Colon (tissue), 2 donors: ENCODE measurements at regions not wholly inside any gene's neighbourhood (a gene's known extent, or its start where the extent isn't known, plus 50 kb on each side); places are given as distances from the start of the nearest gene placed in this dataset.

ENCODE experiments used
- FAIRE-seq: peaks from 2 replicates; lab custom pipeline; 2012; peaks lifted over from hg19 to GRCh38; lab: Jason Lieb, UNC
- donor health status: control.
- donor health status: control.

GRCh38 chr3:99199021-99199420 is 297.5 kb upstream of the DCBLD2 start:
- no peak for FAIRE-seq

- FAIRE-seq = no peak
Observed at GRCh38 chr3:99191186-99191585, 289.7 kb upstream of the DCBLD2 start.

- FAIRE-seq = no peak
Observed at GRCh38 chr3:99188936-99189335, 287.4 kb upstream of the DCBLD2 start.

GRCh38 chr3:99186016-99186415 is 284.5 kb upstream of the DCBLD2 start:
- no peak for FAIRE-seq

GRCh38 chr3:99176169-99176964 is 274.9 kb upstream of the DCBLD2 start:
- no peak for FAIRE-seq

GRCh38 chr3:99175276-99175812 is 273.8 kb upstream of the DCBLD2 start:
- FAIRE-seq = no peak

GRCh38 chr3:99172736-99173657 is 271.5 kb upstream of the DCBLD2 start:
- no peak for FAIRE-seq

GRCh38 chr3:99171800-99172199 is 270.3 kb upstream of the DCBLD2 start:
- no peak for FAIRE-seq

- no peak for FAIRE-seq
Observed at GRCh38 chr3:99170867-99171517, 269.5 kb upstream of the DCBLD2 start.

- FAIRE-seq = no peak
Observed at GRCh38 chr3:99167071-99167470, 265.6 kb upstream of the DCBLD2 start.

- FAIRE-seq = no peak
Observed at GRCh38 chr3:99163314-99163713, 261.8 kb upstream of the DCBLD2 start.

GRCh38 chr3:99159220-99159762 is 257.8 kb upstream of the DCBLD2 start:
- no peak for FAIRE-seq

- FAIRE-seq = no peak
Observed at GRCh38 chr3:99145031-99145430, 243.5 kb upstream of the DCBLD2 start.

GRCh38 chr3:99143493-99143892 is 242.0 kb upstream of the DCBLD2 start:
- FAIRE-seq = no peak

GRCh38 chr3:99134986-99135385 is 233.5 kb upstream of the DCBLD2 start:
- FAIRE-seq = no peak

- no peak for FAIRE-seq
Observed at GRCh38 chr3:99131876-99132275, 230.4 kb upstream of the DCBLD2 start.

GRCh38 chr3:99128725-99129505 is 227.4 kb upstream of the DCBLD2 start:
- FAIRE-seq = no peak

- FAIRE-seq = no peak
Observed at GRCh38 chr3:99128235-99128634, 226.7 kb upstream of the DCBLD2 start.

GRCh38 chr3:99126316-99126715 is 224.8 kb upstream of the DCBLD2 start:
- no peak for FAIRE-seq

GRCh38 chr3:99119385-99119784 is 217.9 kb upstream of the DCBLD2 start:
- no peak for FAIRE-seq

- FAIRE-seq = no peak
Observed at GRCh38 chr3:99118381-99118780, 216.9 kb upstream of the DCBLD2 start.
